GM12865 (cell line): ENCODE measurements at regions not wholly inside any gene's neighbourhood (a gene's known extent, or its start where the extent isn't known, plus 50 kb on each side); places are given as distances from the start of the nearest gene placed in this dataset.

Experiments used
- DNase-seq: peaks from one replicate; pipeline ENCODE4 v3.0.0; 2010; ENCODE audit warnings: low read depth
- H3K4me3 ChIP-seq: 2 replicates; pipeline ENCODE4 v1.5.1; 2011; ENCODE audit warnings: mild to moderate bottlenecking, low read depth, low read length, control low read depth
- TF ChIP-seq, protein P1 (sequence below): IDR thresholded peaks from 2 replicates; pipeline ENCODE4 v1.5.1; 2011; ENCODE audit warnings: low read length, control low read depth, low read depth, inconsistent platforms; ENCODE audit not compliant: insufficient read depth; ENCODE audit errors: missing control alignments

DNA sequence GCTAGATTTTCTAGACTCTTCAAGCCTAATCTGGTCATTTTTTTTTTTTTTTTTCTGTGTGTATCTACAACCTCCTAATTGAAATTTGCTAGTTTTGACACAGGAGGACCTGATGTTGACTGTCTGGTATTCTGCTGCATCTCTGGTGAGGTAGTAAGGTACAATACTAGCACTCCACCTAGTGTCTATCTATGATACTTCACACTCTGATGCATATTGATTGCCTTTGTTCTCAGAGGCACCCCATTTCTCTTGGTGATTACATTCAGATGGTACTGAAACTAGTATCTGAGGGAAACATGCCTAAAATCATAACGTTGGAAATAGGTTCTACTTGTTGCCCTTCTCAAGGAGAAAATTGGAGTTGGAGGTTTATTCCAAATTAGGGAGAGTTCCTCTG, 930.5 kb upstream of the NOVA1 start:
- DNase-seq = no peak
- TF ChIP-seq, protein P1, sequence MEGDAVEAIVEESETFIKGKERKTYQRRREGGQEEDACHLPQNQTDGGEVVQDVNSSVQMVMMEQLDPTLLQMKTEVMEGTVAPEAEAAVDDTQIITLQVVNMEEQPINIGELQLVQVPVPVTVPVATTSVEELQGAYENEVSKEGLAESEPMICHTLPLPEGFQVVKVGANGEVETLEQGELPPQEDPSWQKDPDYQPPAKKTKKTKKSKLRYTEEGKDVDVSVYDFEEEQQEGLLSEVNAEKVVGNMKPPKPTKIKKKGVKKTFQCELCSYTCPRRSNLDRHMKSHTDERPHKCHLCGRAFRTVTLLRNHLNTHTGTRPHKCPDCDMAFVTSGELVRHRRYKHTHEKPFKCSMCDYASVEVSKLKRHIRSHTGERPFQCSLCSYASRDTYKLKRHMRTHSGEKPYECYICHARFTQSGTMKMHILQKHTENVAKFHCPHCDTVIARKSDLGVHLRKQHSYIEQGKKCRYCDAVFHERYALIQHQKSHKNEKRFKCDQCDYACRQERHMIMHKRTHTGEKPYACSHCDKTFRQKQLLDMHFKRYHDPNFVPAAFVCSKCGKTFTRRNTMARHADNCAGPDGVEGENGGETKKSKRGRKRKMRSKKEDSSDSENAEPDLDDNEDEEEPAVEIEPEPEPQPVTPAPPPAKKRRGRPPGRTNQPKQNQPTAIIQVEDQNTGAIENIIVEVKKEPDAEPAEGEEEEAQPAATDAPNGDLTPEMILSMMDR = no peak
- H3K4me3 ChIP-seq = no peak overlapping the region

DNA sequence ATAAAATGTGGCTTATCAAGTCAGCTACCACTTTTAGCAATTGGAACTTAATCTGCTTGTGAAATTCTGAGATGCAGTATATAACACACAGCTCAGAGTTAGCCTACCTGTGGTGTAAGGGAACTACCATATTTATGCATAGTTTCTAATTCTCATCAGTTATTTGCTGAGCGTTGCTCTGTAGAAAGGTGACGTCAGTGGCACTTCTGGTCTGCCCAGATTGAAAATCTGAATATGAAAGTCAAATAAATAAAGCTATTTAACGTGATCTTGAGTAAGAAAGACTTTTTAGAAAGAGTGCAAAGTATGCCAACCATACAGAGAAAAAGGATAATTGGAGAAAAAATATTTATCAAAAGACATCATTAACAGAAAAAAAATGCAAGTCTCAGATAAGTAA, 938.9 kb upstream of the NOVA1 start:
- TF ChIP-seq, protein P1 = no peak
- no peak for DNase-seq
- H3K4me3 ChIP-seq = no peak overlapping the region

DNA sequence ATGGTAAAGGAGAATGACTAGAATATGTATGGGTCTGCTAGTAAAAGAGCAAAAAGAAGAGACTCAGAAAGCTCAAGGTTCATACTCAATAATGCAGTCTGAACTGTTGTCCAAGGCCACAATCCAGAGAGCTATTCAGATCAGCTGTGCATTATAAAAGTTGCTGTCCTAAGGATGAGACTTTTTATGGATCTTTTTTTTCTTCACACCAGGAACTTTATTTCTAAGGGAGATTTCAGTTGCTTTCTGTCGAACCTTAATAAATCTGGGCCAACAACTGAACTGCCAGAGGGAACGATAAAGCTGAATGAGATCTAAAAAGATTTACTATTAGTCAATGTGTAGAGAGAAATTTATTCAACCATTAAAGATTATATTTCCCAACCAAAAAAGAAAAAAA, 948.3 kb upstream of the NOVA1 start:
- TF ChIP-seq, protein P1 = no peak
- no peak overlapping the region for H3K4me3 ChIP-seq
- DNase-seq = no peak

DNA sequence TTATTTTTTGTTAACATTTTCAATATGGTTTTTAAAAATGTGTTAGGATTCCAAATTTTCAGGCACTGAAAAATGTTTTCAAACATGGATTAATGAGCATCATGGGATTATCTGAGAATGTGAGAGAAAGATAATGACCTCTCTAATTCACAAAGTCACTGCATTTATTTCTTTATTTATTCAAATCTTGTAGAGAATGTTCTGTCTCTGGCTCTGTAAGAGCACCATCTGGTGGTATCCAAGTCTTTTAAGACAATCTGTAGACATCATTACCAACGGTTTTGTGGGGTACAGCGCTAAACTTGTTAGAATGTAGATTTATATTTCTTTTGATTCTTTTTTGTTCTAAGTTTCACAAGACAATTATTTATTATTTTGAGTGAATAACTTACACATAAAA, 956.0 kb upstream of the NOVA1 start:
- DNase-seq = no peak
- H3K4me3 ChIP-seq = no peak overlapping the region
- TF ChIP-seq, protein P1 = no peak

DNA sequence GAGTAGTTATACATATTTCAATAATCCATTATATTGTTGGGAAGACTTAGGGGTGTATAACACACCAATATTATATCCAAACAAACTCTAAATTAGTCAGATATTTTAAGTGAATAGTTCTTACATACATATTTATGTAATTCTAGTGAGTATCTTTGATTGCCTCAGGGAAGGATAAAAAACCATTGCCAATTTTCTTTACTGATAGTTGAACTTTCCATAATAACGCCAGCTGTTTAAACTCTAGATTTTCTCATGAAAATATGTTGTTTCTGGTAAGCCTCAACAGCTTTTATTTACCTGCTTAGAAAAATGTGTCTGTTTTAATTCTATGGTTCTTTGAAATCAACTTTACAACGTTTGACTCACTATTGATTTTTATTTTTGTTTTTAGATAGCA, 959.6 kb upstream of the NOVA1 start:
- TF ChIP-seq, protein P1 = no peak
- DNase-seq = no peak
- H3K4me3 ChIP-seq = no peak overlapping the region

DNA sequence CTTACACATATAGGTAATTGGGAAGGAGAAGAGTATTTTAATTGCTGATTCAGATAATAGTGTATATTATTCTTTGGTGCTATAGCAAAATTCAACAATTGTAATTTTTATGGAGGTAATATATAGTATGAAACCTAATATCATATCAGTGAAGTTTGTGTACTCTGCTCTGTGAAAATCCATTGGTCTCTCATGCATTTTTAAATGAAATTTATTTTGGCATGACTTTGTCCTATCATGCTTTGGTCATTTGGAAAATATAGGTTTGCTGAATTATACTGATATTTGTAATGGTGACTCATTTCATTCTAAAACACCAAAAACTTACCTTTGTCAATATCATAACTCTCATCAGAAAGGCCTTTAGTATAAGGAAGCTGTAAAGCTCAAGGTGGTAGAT, 962.0 kb upstream of the NOVA1 start:
- H3K4me3 ChIP-seq = no peak overlapping the region
- DNase-seq = no peak
- TF ChIP-seq, protein P1 = no peak

DNA sequence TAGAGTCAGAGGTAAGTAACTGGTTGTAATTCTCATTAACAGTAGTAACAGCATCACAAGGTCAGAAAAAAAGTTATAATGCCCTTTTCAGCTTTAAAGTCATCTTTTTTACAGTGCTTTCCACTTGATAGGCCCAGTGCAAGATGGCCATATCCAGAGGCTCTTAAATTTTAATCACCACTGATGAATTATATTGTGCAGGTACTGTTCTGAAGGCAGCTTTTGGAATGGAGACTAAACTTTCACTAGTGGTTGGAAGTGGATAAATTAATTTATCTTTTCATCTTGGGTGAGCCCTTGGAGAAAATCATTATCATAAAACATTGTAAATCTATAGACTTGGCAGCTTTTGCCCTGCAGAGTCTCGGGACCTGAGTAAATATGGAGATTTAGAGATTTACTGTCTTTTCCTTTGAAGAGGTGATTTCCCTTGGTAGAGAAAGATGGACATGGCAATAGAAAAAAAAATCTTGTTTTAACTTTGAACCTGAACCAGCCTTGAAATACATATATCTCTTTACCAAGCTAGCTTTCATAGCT, 969.1 kb upstream of the NOVA1 start:
- TF ChIP-seq, protein P1 = no peak
- H3K4me3 ChIP-seq = no peak overlapping the region
- DNase-seq = no peak
